Spinal cord (tissue), 9 donors: ENCODE measurements at regions not wholly inside any gene's neighbourhood (a gene's known extent, or its start where the extent isn't known, plus 50 kb on each side); places are given as distances from the start of the nearest gene placed in this dataset.

Experiments
- DNase-seq, 6 donors: peaks; one replicate each; pipeline versions ENCODE4 v3.0.0 to v3.0.0-alpha.2; 2013 to 2015; ENCODE audit warnings: low spot score in 6 of 6, low read depth in 4 of 6
- H3K27ac ChIP-seq: one replicate; pipeline ENCODE4 v1.5.1; 2013; ENCODE audit warnings: low read depth, low read length, control low read depth
- H3K27me3 ChIP-seq: one replicate; pipeline ENCODE4 v1.6.1; 2013; ENCODE audit warnings: low read length; ENCODE audit not compliant: control insufficient read depth, insufficient read depth
- H3K36me3 ChIP-seq: one replicate; pipeline ENCODE4 v1.6.1; 2013; ENCODE audit warnings: low read length; ENCODE audit not compliant: control insufficient read depth, insufficient read depth
- H3K4me1 ChIP-seq: one replicate; pipeline ENCODE4 v1.6.1; 2013; ENCODE audit warnings: low read length; ENCODE audit not compliant: control insufficient read depth, insufficient read depth
- H3K4me3 ChIP-seq: one replicate; pipeline ENCODE4 v1.5.1; 2013; ENCODE audit warnings: low read depth, low read length, control low read depth
- H3K9me3 ChIP-seq: one replicate; pipeline ENCODE4 v1.6.1; 2013; ENCODE audit warnings: low read length; ENCODE audit not compliant: control insufficient read depth, insufficient read depth
- WGBS: methylation state at CpG from one replicate; pipeline ENCODE4 v1.1.5; 2013; ENCODE audit warnings: missing lambda C conversion rate; ENCODE audit not compliant: insufficient coverage; 5-methylcytosine and 5-hydroxymethylcytosine counted together
- donor health status: healthy.

- H3K36me3 ChIP-seq, result no peaks in the 10 kb centered on the region
- no peak overlapping the region for H3K4me3 ChIP-seq
- H3K27ac ChIP-seq, result no peak overlapping the region
- WGBS, result 73% methylated on average over 5 of the region's 9 CpGs
- H3K9me3 ChIP-seq, result no peaks in the 10 kb centered on the region
- H3K4me1 ChIP-seq, result no peaks in the 10 kb centered on the region
- peak in 2 of 6 donors; percentile 53 to 57 for DNase-seq
- no peaks in the 10 kb centered on the region for H3K27me3 ChIP-seq
Observed at GRCh38 chr19:31223740-31224534, 125.3 kb downstream of the TSHZ3 start.

- Histone ChIP-seq H3K36me3 (no peaks in the 10 kb centered on the region), H3K4me3 (no peak overlapping the region), H3K27me3 (no peaks in the 10 kb centered on the region), H3K27ac (no peak overlapping the region), H3K4me1 (no peaks in the 10 kb centered on the region), H3K9me3 (no peaks in the 10 kb centered on the region)
- DNase-seq, result peak in 1 of 6 donors; percentile 12
- WGBS, result no CpG with 5 or more reads among the region's 2 CpGs
Observed at GRCh38 chr19:31220540-31220939, 128.7 kb downstream of the TSHZ3 start.

DNA sequence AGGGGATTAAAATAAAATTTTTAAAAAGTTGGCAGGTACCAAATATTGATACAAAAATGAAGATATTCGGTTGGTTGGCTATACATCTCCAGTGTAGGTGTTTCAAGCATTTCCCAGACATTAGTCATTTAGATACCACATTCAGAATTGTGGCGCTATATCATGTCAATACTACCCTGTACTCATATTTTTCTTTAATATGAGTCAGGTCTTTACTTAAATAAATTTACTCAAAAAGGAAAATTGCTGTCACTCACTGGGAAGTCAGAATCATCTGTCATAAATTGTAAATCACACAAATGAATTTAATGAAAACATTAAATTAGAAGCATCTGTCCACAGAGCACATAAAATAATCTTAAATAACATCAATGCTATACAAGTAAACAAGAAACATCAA lies 134.2 kb downstream of the TSHZ3 start:
- no CpG with 5 or more reads among the region's 2 CpGs for WGBS
- Histone ChIP-seq H3K27ac (no peak overlapping the region), H3K4me1 (no peaks in the 10 kb centered on the region), H3K27me3 (no peaks in the 10 kb centered on the region), H3K36me3 (no peaks in the 10 kb centered on the region), H3K9me3 (no peaks in the 10 kb centered on the region), H3K4me3 (no peak overlapping the region)
- DNase-seq, result no peak

DNA sequence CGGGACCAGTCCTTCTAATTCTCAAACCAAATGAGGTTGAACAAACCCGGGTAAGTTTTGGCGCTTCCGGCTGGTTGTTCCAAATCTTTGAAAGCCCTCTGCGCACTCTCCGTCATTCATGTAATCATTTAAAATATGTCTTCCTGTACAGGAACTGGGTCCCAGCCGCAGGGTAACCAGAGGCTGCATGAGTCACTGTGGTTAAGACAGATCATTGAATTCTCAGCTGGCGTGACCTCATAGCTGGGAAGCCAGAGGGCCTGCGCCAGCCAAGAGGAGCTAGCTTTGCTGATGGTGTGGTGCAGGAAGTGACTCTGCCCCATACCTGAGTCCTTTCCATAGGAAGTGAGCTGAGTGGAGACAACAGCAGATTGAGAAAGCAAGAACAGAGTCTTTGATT lies 135.2 kb downstream of the TSHZ3 start:
- Histone ChIP-seq H3K4me3 (no peak overlapping the region), H3K9me3 (no peaks in the 10 kb centered on the region), H3K27me3 (no peaks in the 10 kb centered on the region), H3K4me1 (no peaks in the 10 kb centered on the region), H3K36me3 (no peaks in the 10 kb centered on the region), H3K27ac (no peak overlapping the region)
- 97% methylated on average over 8 of the region's 9 CpGs for WGBS
- no peak for DNase-seq

DNA sequence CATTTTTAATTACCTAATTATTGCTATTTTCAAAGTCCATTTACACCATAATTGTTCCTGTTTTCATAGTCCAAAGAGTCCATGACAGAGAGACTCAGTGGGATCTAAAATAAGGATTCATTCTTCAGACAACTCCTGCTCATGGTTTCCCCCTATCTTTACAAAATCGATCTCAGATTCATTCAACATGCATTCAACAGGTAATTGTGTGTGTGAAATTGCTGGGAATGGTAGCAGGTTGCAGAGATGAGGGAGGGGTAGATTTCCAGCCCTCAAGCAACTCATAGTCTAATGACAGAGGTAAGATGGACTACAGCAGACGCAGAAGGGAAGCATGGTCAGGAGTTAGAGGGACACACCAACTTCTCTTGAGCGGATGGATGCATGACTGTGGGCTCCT lies 138.1 kb downstream of the TSHZ3 start:
- Histone ChIP-seq H3K36me3 (no peaks in the 10 kb centered on the region), H3K4me1 (no peaks in the 10 kb centered on the region), H3K27me3 (no peaks in the 10 kb centered on the region), H3K9me3 (no peaks in the 10 kb centered on the region), H3K27ac (no peak overlapping the region), H3K4me3 (no peak overlapping the region)
- WGBS, result 100% methylated on average over 2 of the region's 3 CpGs
- DNase-seq, result no peak

DNA sequence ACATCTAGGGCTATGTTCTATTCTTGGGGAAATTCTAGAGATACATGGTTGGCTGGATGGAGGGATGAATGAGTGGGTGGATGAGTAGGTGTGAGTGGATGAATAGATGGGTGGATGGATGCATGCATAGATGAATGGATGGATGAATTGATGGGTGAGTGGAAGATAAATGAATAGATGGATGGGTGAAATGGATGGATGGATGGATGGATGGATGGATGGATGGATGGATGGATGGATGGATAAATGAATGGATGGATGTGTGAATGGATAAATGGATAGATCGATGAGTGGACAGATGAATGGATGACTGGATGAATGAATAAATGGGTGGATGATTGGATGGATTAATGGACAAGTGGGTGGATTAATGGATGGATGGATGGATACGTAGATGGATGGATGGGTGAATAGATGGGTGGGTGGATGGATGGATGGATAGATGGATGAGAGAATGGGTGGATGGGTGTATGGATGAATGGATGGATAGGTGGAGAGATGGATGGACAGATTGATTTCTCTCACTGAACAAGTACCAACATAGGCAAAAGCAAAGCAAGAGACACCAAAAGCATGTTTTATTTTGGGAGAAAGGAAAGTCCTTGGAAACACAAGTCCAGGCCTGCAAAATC lies 143.2 kb downstream of the TSHZ3 start:
- H3K27ac ChIP-seq, result no peak overlapping the region
- H3K9me3 ChIP-seq, result no peaks in the 10 kb centered on the region
- no peak for DNase-seq
- WGBS, result 89% methylated on average over 2 of the region's 2 CpGs
- H3K4me3 ChIP-seq, result no peak overlapping the region
- no peaks in the 10 kb centered on the region for H3K27me3 ChIP-seq
- H3K4me1 ChIP-seq, result no peaks in the 10 kb centered on the region
- H3K36me3 ChIP-seq, result no peaks in the 10 kb centered on the region

GRCh38 chr19:31204115-31204514 lies 145.1 kb downstream of the TSHZ3 start:
- Histone ChIP-seq H3K27ac (no peak overlapping the region), H3K9me3 (no peaks in the 10 kb centered on the region), H3K4me3 (no peak overlapping the region), H3K4me1 (no peaks in the 10 kb centered on the region), H3K27me3 (no peaks in the 10 kb centered on the region), H3K36me3 (no peaks in the 10 kb centered on the region)
- no peak for DNase-seq
- WGBS, result 83% methylated on average over 1 of the region's 1 CpG

DNA sequence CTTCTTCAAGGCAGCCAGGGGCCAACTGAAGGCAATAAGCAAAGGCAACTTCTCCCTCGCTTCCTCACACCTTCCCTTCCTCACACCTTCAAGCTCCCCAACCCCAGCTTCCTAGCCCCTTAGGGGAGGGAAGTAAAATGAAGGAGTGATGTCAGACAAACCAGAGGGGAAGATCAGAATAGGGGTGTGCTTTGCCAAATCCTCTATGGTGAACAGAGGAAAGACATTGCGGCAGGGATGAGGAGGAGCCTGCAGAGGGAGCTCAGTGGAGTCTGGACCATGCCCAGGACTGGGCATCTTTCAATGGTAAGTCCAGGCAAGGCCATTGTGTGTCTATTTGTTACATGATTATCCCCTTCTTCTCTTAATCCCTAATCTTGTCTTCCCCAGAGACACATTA lies 164.0 kb downstream of the TSHZ3 start:
- no peak for DNase-seq
- no peaks in the 10 kb centered on the region for H3K36me3 ChIP-seq
- H3K4me1 ChIP-seq, result no peaks in the 10 kb centered on the region
- no peak overlapping the region for H3K4me3 ChIP-seq
- H3K27me3 ChIP-seq, result no peaks in the 10 kb centered on the region
- H3K9me3 ChIP-seq, result no peaks in the 10 kb centered on the region
- H3K27ac ChIP-seq, result no peak overlapping the region
- 100% methylated on average over 1 of the region's 2 CpGs for WGBS

DNA sequence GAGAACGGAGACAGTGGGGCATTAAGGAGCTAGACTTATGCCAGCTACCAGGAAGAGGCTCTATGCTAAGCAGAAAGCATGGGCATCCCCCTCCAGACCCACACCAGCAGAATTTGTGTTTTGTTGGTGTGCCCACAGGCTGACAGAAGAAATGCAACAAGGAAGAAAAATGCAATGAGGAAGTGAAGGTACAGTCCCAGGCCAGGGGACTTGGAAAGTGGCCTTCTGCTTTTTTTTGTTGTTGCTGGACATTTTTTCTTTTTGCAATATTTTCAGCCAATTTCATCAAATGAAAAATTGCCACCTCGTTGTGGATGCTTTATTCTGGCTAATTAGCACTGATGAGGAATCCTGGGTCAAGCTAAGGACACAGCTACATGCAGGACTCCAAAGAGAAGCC lies 167.7 kb downstream of the TSHZ3 start:
- Histone ChIP-seq H3K4me1 (peaks cover 3% of the 10 kb centered on the region), H3K36me3 (no peaks in the 10 kb centered on the region), H3K27me3 (no peaks in the 10 kb centered on the region), H3K9me3 (no peaks in the 10 kb centered on the region), H3K4me3 (no peak overlapping the region), H3K27ac (no peak overlapping the region)
- no peak for DNase-seq
- WGBS, result 83% methylated on average over 1 of the region's 2 CpGs

- Histone ChIP-seq H3K4me1 (peaks cover 3% of the 10 kb centered on the region), H3K27me3 (no peaks in the 10 kb centered on the region), H3K4me3 (no peak overlapping the region), H3K36me3 (no peaks in the 10 kb centered on the region), H3K9me3 (no peaks in the 10 kb centered on the region), H3K27ac (no peak overlapping the region)
- no CpG with 5 or more reads among the region's 2 CpGs for WGBS
- DNase-seq, result no peak
Observed at GRCh38 chr19:31180907-31181306, 168.3 kb downstream of the TSHZ3 start.
